Endothelial cell of umbilical vein (primary cell): ENCODE measurements at regions not wholly inside any gene's neighbourhood (a gene's known extent, or its start where the extent isn't known, plus 50 kb on each side); places are given as distances from the start of the nearest gene placed in this dataset.

ENCODE experiments used
- BruUV-seq: library from RNA; stranded (reverse); fragments of 400-500 nt; replicated peaks from 2 replicates; lab custom pipeline; 2021; lab: Mats Ljungman, UMichigan
- CTCF ChIA-PET: fragments of 300-600, 350-600 bp; sonication (Branson Sonifier 250); formaldehyde crosslinking; loops from one replicate; lab custom pipeline; 2021; ENCODE audit warnings: antibody characterized with exemption, inconsistent platforms; lab: Charles Lee
- POLR2A ChIA-PET: fragments of 300-600, 350-600 bp; sonication (Branson Sonifier 250); formaldehyde crosslinking; loops from one replicate; lab custom pipeline; 2021; ENCODE audit warnings: antibody characterized with exemption, inconsistent platforms; lab: Charles Lee
- DNase-seq: peaks from one replicate; pipeline ENCODE4 v3.0.0-alpha.2; 2011; ENCODE audit warnings: low read depth, low spot score
- FAIRE-seq: peaks from 2 replicates; lab custom pipeline; 2011; peaks lifted over from hg19 to GRCh38; lab: Jason Lieb, UNC
- H2AFZ ChIP-seq: 2 replicates; pipeline ENCODE4 v1.6.0; 2012; ENCODE audit warnings: low read depth, low read length, control low read depth, inconsistent platforms
- H3K27ac ChIP-seq: 2 replicates; pipeline ENCODE4 v1.5.1; 2011; ENCODE audit warnings: low read depth, mild to moderate bottlenecking, control low read depth, low read length, moderate library complexity; ENCODE audit not compliant: insufficient read depth
- H3K27me3 ChIP-seq, 2 experiments: 2 replicates each; pipeline versions ENCODE4 v1.6.0 to v1.6.1; 2011; ENCODE audit warnings: low read length in 2 of 2, mixed read lengths in 1 of 2; ENCODE audit not compliant: control insufficient read depth in 2 of 2, insufficient read depth in 2 of 2
- H3K36me3 ChIP-seq, 2 experiments: 2 replicates in 1 of 2; 3 replicates in 1 of 2; pipeline ENCODE4 v1.5.1; 2011; ENCODE audit warnings: low read length in 2 of 2, mild to moderate bottlenecking in 1 of 2, moderate library complexity in 1 of 2; ENCODE audit not compliant: control insufficient read depth in 2 of 2, insufficient read depth in 2 of 2; ENCODE audit errors: extremely low read depth in 1 of 2
- H3K4me1 ChIP-seq: 3 replicates; pipeline ENCODE4 v1.5.1; 2011; ENCODE audit warnings: mild to moderate bottlenecking, low read length; ENCODE audit not compliant: control insufficient read depth, insufficient read depth; ENCODE audit errors: extremely low read depth
- H3K4me2 ChIP-seq: 2 replicates; pipeline ENCODE4 v1.6.1; 2011; ENCODE audit warnings: low read length, control low read depth, mixed read lengths; ENCODE audit not compliant: insufficient read depth
- H3K4me3 ChIP-seq, 3 experiments: fragments of 200-600 bp in 1 of 3; sonication (generic), shearing (Covaris generic) in 1 of 3; replicated peaks in 1 of 3; 2 replicates each; pipeline ENCODE4 v1.5.1; 2011 to 2016; ENCODE audit warnings: control low read depth in 3 of 3, low read length in 3 of 3, mild to moderate bottlenecking in 2 of 3, inconsistent platforms in 1 of 3, low read depth in 1 of 3, moderate library complexity in 1 of 3; ENCODE audit not compliant: insufficient read depth in 1 of 3
- H3K79me2 ChIP-seq: 2 replicates; pipeline ENCODE4 v1.6.0; 2012; ENCODE audit warnings: low read length, inconsistent platforms; ENCODE audit not compliant: control insufficient read depth, insufficient read depth
- H3K9ac ChIP-seq: replicated peaks from 2 replicates; pipeline ENCODE3; 2011; ENCODE audit warnings: low read length, control low read depth; ENCODE audit not compliant: insufficient read depth; ENCODE audit errors: extremely low read depth
- H3K9me1 ChIP-seq: replicated peaks from 3 replicates; pipeline ENCODE4 v1.6.0; 2011; ENCODE audit warnings: mild to moderate bottlenecking, low read length; ENCODE audit not compliant: control insufficient read depth, insufficient read depth; ENCODE audit errors: extremely low read depth
- H3K9me3 ChIP-seq: replicated peaks from 2 replicates; pipeline ENCODE4 v1.5.1; 2012; ENCODE audit warnings: low read length, inconsistent platforms; ENCODE audit not compliant: control insufficient read depth, insufficient read depth
- H4K20me1 ChIP-seq: replicated peaks from 2 replicates; pipeline ENCODE3; 2011; ENCODE audit warnings: mild to moderate bottlenecking, low read length; ENCODE audit not compliant: control insufficient read depth, insufficient read depth; ENCODE audit errors: extremely low read depth
- CTCF ChIP-seq, 2 donors: IDR thresholded peaks; 1 replicate in 1 of 2; 2 replicates in 1 of 2; pipeline ENCODE4 v1.5.1; 2011; ENCODE audit warnings: low read length in 2 of 2, mild to moderate bottlenecking in 2 of 2, moderate library complexity in 2 of 2, control low read depth in 1 of 2, inconsistent platforms in 1 of 2, low read depth in 1 of 2; ENCODE audit not compliant: insufficient read depth in 1 of 2; ENCODE audit errors: extremely low read depth in 1 of 2
- EZH2 ChIP-seq: IDR thresholded peaks from 2 replicates; pipeline ENCODE4 v1.6.1; 2012; ENCODE audit warnings: borderline replicate concordance, low read depth, mild to moderate bottlenecking, moderate library complexity, low read length, inconsistent platforms; ENCODE audit not compliant: severe bottlenecking
- FOS ChIP-seq: IDR thresholded peaks from 2 replicates; pipeline ENCODE4 v1.6.1; 2011; ENCODE audit warnings: mild to moderate bottlenecking, low read length, moderate library complexity, borderline replicate concordance; ENCODE audit not compliant: insufficient read depth
- GATA2 ChIP-seq: IDR thresholded peaks from 2 replicates; pipeline ENCODE4 v1.7.0; 2011; ENCODE audit warnings: low read depth, mild to moderate bottlenecking, moderate library complexity, mixed read lengths, low read length; ENCODE audit not compliant: insufficient read length, insufficient read depth
- JUN ChIP-seq: IDR thresholded peaks from 2 replicates; pipeline ENCODE4 v1.6.1; 2011; ENCODE audit warnings: borderline replicate concordance, low read depth; ENCODE audit not compliant: insufficient read length, insufficient read depth
- MYC ChIP-seq: IDR thresholded peaks from one replicate; pipeline ENCODE4 v1.6.1; 2011; ENCODE audit warnings: mild to moderate bottlenecking, low read depth, low read length
- POLR2A ChIP-seq: IDR thresholded peaks from 2 replicates; pipeline ENCODE4 v1.6.1; 2012; ENCODE audit warnings: low read depth, mild to moderate bottlenecking, control low read depth, low read length
- POLR2AphosphoS5 ChIP-seq: IDR thresholded peaks from 2 replicates; pipeline ENCODE4 v1.6.1; 2012; ENCODE audit warnings: low read depth, mild to moderate bottlenecking, control low read depth, low read length, moderate library complexity; ENCODE audit not compliant: insufficient read depth
- dilution Hi-C: fragments of 300-500 bp; cut with MboI; formaldehyde crosslinking; loops from one replicate; pipeline ENCODE4 v1.15.0; 2019; ENCODE audit warnings: low sequenced_read_pairs; ENCODE audit not compliant: extremely low pct_ligation_motif_present
- intact Hi-C: fragments of 100-400 bp; cut with micrococcal nuclease; formaldehyde crosslinking; loops from one replicate; pipeline ENCODE4 v1.10.0; 2022
- TF ChIP-seq, protein P1 (sequence below): IDR thresholded peaks from 2 replicates; pipeline ENCODE4 v1.6.1; 2011; ENCODE audit not compliant: insufficient read depth, insufficient read length

DNA sequence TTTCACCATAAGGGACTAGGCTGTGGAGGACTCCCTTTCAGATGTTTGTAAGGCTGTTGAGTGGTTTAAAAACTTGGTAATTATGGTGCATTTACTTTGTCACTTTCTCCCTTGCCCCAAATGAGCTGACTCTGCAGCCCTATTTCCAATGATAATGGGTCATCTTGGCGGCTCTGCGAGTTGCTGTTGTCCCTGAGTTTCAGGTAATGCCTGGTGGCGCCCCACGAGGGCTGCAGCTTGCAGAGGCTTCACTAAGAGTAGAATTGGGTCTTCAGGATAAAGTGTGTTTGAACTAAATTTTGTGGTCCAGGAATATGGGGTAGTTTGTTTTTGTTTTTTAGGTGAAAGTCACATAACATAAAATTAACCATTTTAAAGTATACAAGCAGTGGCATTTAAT, 450.1 kb upstream of the CFAP20DC start:
- Histone ChIP-seq H3K27ac (no peak overlapping the region), H3K4me2 (no peak overlapping the region), H3K27me3 (no peaks in the 10 kb centered on the region), H3K4me3 (no peak overlapping the region), H3K36me3 (no peaks in the 10 kb centered on the region), H2AFZ (no peak overlapping the region), H3K9me3 (no peaks in the 10 kb centered on the region), H3K9ac (no peak overlapping the region), H4K20me1 (no peaks in the 10 kb centered on the region), H3K4me1 (no peaks in the 10 kb centered on the region), H3K79me2 (no peaks in the 10 kb centered on the region), H3K9me1 (no peaks in the 10 kb centered on the region)
- TF ChIP-seq POLR2AphosphoS5 (no peak), MYC (no peak), POLR2A (no peak), FOS (no peak), EZH2 (no peak), CTCF (IDR thresholded peaks at IDR 0.05; ENCODE audit: extremely low read depth in 1 of 2, insufficient read depth in 1 of 2, low read depth in 1 of 2, low read length in 2 of 2) (no peak), GATA2 (no peak), JUN (no peak)
- TF ChIP-seq, protein P1, sequence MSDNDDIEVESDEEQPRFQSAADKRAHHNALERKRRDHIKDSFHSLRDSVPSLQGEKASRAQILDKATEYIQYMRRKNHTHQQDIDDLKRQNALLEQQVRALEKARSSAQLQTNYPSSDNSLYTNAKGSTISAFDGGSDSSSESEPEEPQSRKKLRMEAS, result no peak
- DNase-seq, result no peak
- CTCF ChIA-PET, result no interaction called here
- intact Hi-C loops (no loop called here), dilution Hi-C loops (no loop called here)
- BruUV-seq, result no TSS peak
- no peak for FAIRE-seq
- POLR2A ChIA-PET, result no interaction called here
